Heart left ventricle (tissue), 13 donors: ENCODE measurements at regions not wholly inside any gene's neighbourhood (a gene's known extent, or its start where the extent isn't known, plus 50 kb on each side); places are given as distances from the start of the nearest gene placed in this dataset.

Source experiments
- POLR2A ChIP-seq, 2 donors: fragments of 450-650 bp; IDR thresholded peaks; one replicate each; pipeline ENCODE4 v1.6.1; 2017; ENCODE audit warnings: antibody characterized with exemption in 2 of 2, mild to moderate bottlenecking in 2 of 2, moderate library complexity in 2 of 2
- TF ChIP-seq, protein P1 (sequence below), 12 donors: fragments of 200-600 bp; sonication (generic) in 4 of 12; IDR thresholded peaks; one replicate each; pipeline versions ENCODE4 v1.5.0 to v1.8.0; 2018 to 2022; ENCODE audit warnings: antibody characterized with exemption in 12 of 12, mild to moderate bottlenecking in 5 of 12
- donor health status: ischemic (EF 13 %, LVEDD 7.1; RV severe dilation, severe dysfunction).
- donor health status: DM: no; HTN: yes; CAD: no.
- donor health status: DM: no; HTN: no; CAD: no.
- donor health status: ischemic (EF 25% LVEDD 6.9; RV normal size, moderate dysfunction).
- donor health status: ischemic (EF 25% LVEDD 5.7; RV mildly dilated, moderate dysfunction).
- donor health status: ischemic (EF 35%, LVEDD 5.7; RV mildly dilated, moderate dysfunction).
- donor health status: nonischemic (EF 11% LVEDD 7.7; RV severe dilation, severe dysfunction).
- donor health status: DM: yes; HTN: yes; CAD: no.
- donor health status: PGD.
- donor health status: ischemic (EF 29% LVEDD 5.4; RV normal size, mild dysfunction).
- donor health status: nonischemic (EF 23%, LVEDD 6.1; RV moderate dilation, normal function).

DNA sequence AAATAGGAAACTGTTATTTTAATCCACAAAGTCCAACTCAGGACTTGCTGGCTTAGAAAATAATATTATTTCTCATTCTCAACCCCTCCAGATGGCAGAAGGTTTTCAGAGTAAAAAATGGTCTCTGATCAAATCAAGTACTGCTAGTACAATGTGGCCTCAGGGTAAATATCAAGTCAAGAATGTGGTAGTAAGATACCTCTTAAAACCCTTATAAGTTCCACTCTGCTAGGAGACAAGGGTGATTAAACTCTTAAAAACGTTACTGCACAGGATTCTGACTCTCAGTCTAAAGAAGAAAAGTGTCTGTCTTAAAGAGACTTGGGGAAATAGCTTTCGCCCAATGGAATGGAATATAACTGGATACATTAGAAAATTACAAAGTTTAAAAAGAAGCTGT lies 120.8 kb upstream of the PDE4D start:
- TF ChIP-seq, protein P1, sequence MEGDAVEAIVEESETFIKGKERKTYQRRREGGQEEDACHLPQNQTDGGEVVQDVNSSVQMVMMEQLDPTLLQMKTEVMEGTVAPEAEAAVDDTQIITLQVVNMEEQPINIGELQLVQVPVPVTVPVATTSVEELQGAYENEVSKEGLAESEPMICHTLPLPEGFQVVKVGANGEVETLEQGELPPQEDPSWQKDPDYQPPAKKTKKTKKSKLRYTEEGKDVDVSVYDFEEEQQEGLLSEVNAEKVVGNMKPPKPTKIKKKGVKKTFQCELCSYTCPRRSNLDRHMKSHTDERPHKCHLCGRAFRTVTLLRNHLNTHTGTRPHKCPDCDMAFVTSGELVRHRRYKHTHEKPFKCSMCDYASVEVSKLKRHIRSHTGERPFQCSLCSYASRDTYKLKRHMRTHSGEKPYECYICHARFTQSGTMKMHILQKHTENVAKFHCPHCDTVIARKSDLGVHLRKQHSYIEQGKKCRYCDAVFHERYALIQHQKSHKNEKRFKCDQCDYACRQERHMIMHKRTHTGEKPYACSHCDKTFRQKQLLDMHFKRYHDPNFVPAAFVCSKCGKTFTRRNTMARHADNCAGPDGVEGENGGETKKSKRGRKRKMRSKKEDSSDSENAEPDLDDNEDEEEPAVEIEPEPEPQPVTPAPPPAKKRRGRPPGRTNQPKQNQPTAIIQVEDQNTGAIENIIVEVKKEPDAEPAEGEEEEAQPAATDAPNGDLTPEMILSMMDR (IDR thresholded peaks at IDR 0.05), result no peak
- no peak for TF ChIP-seq POLR2A (IDR thresholded peaks at IDR 0.05)
